ENCODE measurements at regions not wholly inside any gene's neighbourhood (a gene's known extent, or its start where the extent isn't known, plus 50 kb on each side); places are given as distances from the start of the nearest gene placed in this dataset.
A peak's percentile ranks its signal among the peaks of the same experiment; 100 is the strongest.

GRCh38 chr7:52472006-52472620 lies 563.3 kb upstream of the POM121L12 start:
- Histone ChIP-seq H3F3A (ENCODE audit: insufficient read depth, low read depth) (no peaks in the 10 kb centered on the region), H3K9me3 (ENCODE audit: insufficient read depth, low read depth) (no peaks in the 10 kb centered on the region), H3K4me1 (replicated peaks; ENCODE audit: insufficient read depth) (no peaks in the 10 kb centered on the region), H3K4me2 (no peak overlapping the region), H3K27me3 (ENCODE audit: insufficient read depth, low read depth) (no peaks in the 10 kb centered on the region), H4K20me1 (ENCODE audit: insufficient read depth) (no peaks in the 10 kb centered on the region), H3K36me3 (ENCODE audit: low read depth) (no peaks in the 10 kb centered on the region), H2AFZ (no peak overlapping the region), H3K4me3 (no peak overlapping the region), H3K9me2 (ENCODE audit: insufficient read depth) (no peaks in the 10 kb centered on the region), H3K79me2 (ENCODE audit: low read depth) (no peaks in the 10 kb centered on the region), H3K27ac (no peak overlapping the region)
- ChIA-PET CTCF (no interaction called here), POLR2A (ENCODE audit: unreplicated experiment) (no interaction called here)
- BruUV-seq (replicated peaks), result no TSS peak
- DNase-seq, result no peak
- TF ChIP-seq EZH2 (IDR thresholded peaks at IDR 0.05; ENCODE audit: low read depth), result no peak
- no peak for TF ChIP-seq CTCF (conservative IDR thresholded peaks at IDR 0.05)
- intact Hi-C loops (cut with micrococcal nuclease; ENCODE audit: unreplicated experiment), result no loop called here

GRCh38 chr7:52465216-52465615 lies 570.2 kb upstream of the POM121L12 start:
- POLR2A ChIA-PET (ENCODE audit: unreplicated experiment), result no interaction called here

GRCh38 chr7:52463341-52463740 lies 572.1 kb upstream of the POM121L12 start:
- POLR2A ChIA-PET (ENCODE audit: unreplicated experiment), result no interaction called here
- Histone ChIP-seq H3K9me3 (ENCODE audit: insufficient read depth, low read depth) (0 out of 2 replicates have a peak, but pooled peaks cover 3% of the 10 kb centered on the region), H4K20me1 (ENCODE audit: insufficient read depth) (no peaks in the 10 kb centered on the region), H3K4me2 (peak overlapping the region; percentile 10), H3K27me3 (ENCODE audit: insufficient read depth, low read depth) (no peaks in the 10 kb centered on the region), H3K4me1 (replicated peaks; ENCODE audit: insufficient read depth) (peaks cover 15% of the 10 kb centered on the region; the same call in 1 of the 2 replicates), H2AFZ (no peak overlapping the region), H3K79me2 (ENCODE audit: low read depth) (no peaks in the 10 kb centered on the region), H3K9me2 (ENCODE audit: insufficient read depth) (no peaks in the 10 kb centered on the region; the same call in 1 of the 2 replicates), H3F3A (ENCODE audit: insufficient read depth, low read depth) (no peaks in the 10 kb centered on the region), H3K4me3 (no peak overlapping the region), H3K36me3 (ENCODE audit: low read depth) (no peaks in the 10 kb centered on the region), H3K27ac (no peak overlapping the region)
- intact Hi-C loops (cut with micrococcal nuclease; ENCODE audit: unreplicated experiment), result no loop called here
- CTCF ChIA-PET, result no interaction called here
- no TSS peak for BruUV-seq (replicated peaks)
- DNase-seq, result peak in 1 of 2 experiments; percentile 59
- no peak for TF ChIP-seq EZH2 (IDR thresholded peaks at IDR 0.05; ENCODE audit: low read depth)

More at GRCh38 chr7:52465216-52465615, 570.2 kb upstream of the POM121L12 start:
- Histone ChIP-seq H3K4me1 (replicated peaks; ENCODE audit: insufficient read depth) (peaks cover 15% of the 10 kb centered on the region; the same call in 1 of the 2 replicates), H3F3A (ENCODE audit: insufficient read depth, low read depth) (no peaks in the 10 kb centered on the region), H3K27me3 (ENCODE audit: insufficient read depth, low read depth) (no peaks in the 10 kb centered on the region), H3K36me3 (ENCODE audit: low read depth) (no peaks in the 10 kb centered on the region), H3K9me3 (ENCODE audit: insufficient read depth, low read depth) (no peaks in the 10 kb centered on the region), H3K9me2 (ENCODE audit: insufficient read depth) (no peaks in the 10 kb centered on the region), H3K27ac (no peak overlapping the region), H3K4me2 (no peak overlapping the region), H4K20me1 (ENCODE audit: insufficient read depth) (no peaks in the 10 kb centered on the region), H2AFZ (no peak overlapping the region), H3K79me2 (ENCODE audit: low read depth) (no peaks in the 10 kb centered on the region), H3K4me3 (no peak overlapping the region)
- no peak for DNase-seq
- no peak for TF ChIP-seq CTCF (conservative IDR thresholded peaks at IDR 0.05)
- TF ChIP-seq EZH2 (IDR thresholded peaks at IDR 0.05; ENCODE audit: low read depth), result no peak
- CTCF ChIA-PET, result no interaction called here
- no TSS peak for BruUV-seq (replicated peaks)
- intact Hi-C loops (cut with micrococcal nuclease; ENCODE audit: unreplicated experiment), result no loop called here

- ChIA-PET CTCF (no interaction called here), POLR2A (ENCODE audit: unreplicated experiment) (no interaction called here)
- no peak overlapping the region for H3K4me3 ChIP-seq
- H3K27ac ChIP-seq, result no peak overlapping the region
- H3K36me3 ChIP-seq (ENCODE audit: low read depth), result no peaks in the 10 kb centered on the region
- no peak for DNase-seq
- no peaks in the 10 kb centered on the region for H3K27me3 ChIP-seq (ENCODE audit: insufficient read depth, low read depth)
- intact Hi-C loops (cut with micrococcal nuclease; ENCODE audit: unreplicated experiment), result no loop called here
- no peak overlapping the region for H2AFZ ChIP-seq
- no peaks in the 10 kb centered on the region for H3F3A ChIP-seq (ENCODE audit: insufficient read depth, low read depth)
- BruUV-seq (replicated peaks), result no TSS peak
- H4K20me1 ChIP-seq (ENCODE audit: insufficient read depth), result no peaks in the 10 kb centered on the region
- no peaks in the 10 kb centered on the region for H3K79me2 ChIP-seq (ENCODE audit: low read depth)
- H3K4me1 ChIP-seq (replicated peaks; ENCODE audit: insufficient read depth), result peaks cover 15% of the 10 kb centered on the region; the same call in 1 of the 2 replicates
- H3K4me2 ChIP-seq, result no peak overlapping the region
- H3K9me3 ChIP-seq (ENCODE audit: insufficient read depth, low read depth), result 0 out of 2 replicates have a peak, but pooled peaks cover 3% of the 10 kb centered on the region
- H3K9me2 ChIP-seq (ENCODE audit: insufficient read depth), result no peaks in the 10 kb centered on the region; the same call in 1 of the 2 replicates
- TF ChIP-seq EZH2 (IDR thresholded peaks at IDR 0.05; ENCODE audit: low read depth) (no peak), CTCF (conservative IDR thresholded peaks at IDR 0.05) (no peak)
Measured at GRCh38 chr7:52462474-52462873, 573.0 kb upstream of the POM121L12 start.
